Skeletal muscle satellite cell (primary cell): ENCODE measurements at regions not wholly inside any gene's neighbourhood (a gene's known extent, or its start where the extent isn't known, plus 50 kb on each side); places are given as distances from the start of the nearest gene placed in this dataset.

Experiments used
- H3K27me3 ChIP-seq: 2 replicates; pipeline ENCODE4 v1.7.0; 2013; ENCODE audit warnings: low read length; ENCODE audit not compliant: control insufficient read depth, insufficient read depth
- H3K36me3 ChIP-seq: 2 replicates; pipeline ENCODE4 v1.7.0; 2013; ENCODE audit warnings: mild to moderate bottlenecking, control low read depth, low read length; ENCODE audit not compliant: insufficient read depth
- H3K4me1 ChIP-seq: 2 replicates; pipeline ENCODE4 v1.7.0; 2013; ENCODE audit warnings: low read length; ENCODE audit not compliant: control insufficient read depth, insufficient read depth
- H3K4me2 ChIP-seq: 2 replicates; pipeline ENCODE4 v1.7.0; 2013; ENCODE audit warnings: mild to moderate bottlenecking, low read length
- H3K4me3 ChIP-seq: 2 replicates; pipeline ENCODE4 v1.7.0; 2013; ENCODE audit warnings: low read length
- H3K9ac ChIP-seq: 2 replicates; pipeline ENCODE4 v1.7.0; 2013; ENCODE audit warnings: mild to moderate bottlenecking, low read depth, low read length, moderate library complexity
- H3K9me3 ChIP-seq: replicated peaks from 2 replicates; pipeline ENCODE4 v1.7.0; 2013; ENCODE audit warnings: mild to moderate bottlenecking, control low read depth, low read length

GRCh38 chr2:181752301-181752700 lies 72.0 kb upstream of the NEUROD1 start:
- Histone ChIP-seq H3K4me2 (no peak overlapping the region), H3K36me3 (no peaks in the 10 kb centered on the region), H3K9me3 (no peaks in the 10 kb centered on the region), H3K4me3 (no peak overlapping the region), H3K4me1 (no peaks in the 10 kb centered on the region), H3K27me3 (no peaks in the 10 kb centered on the region), H3K9ac (no peak overlapping the region)

- Histone ChIP-seq H3K36me3 (no peaks in the 10 kb centered on the region), H3K4me3 (no peak overlapping the region), H3K4me1 (no peaks in the 10 kb centered on the region), H3K9ac (no peak overlapping the region), H3K27me3 (no peaks in the 10 kb centered on the region), H3K9me3 (no peaks in the 10 kb centered on the region), H3K4me2 (no peak overlapping the region)
Observed at GRCh38 chr2:181753686-181754085, 73.4 kb upstream of the NEUROD1 start.

- no peaks in the 10 kb centered on the region for H3K4me1 ChIP-seq
- H3K4me2 ChIP-seq: no peak overlapping the region
- no peak overlapping the region for H3K9ac ChIP-seq
- H3K27me3 ChIP-seq: no peaks in the 10 kb centered on the region
- H3K9me3 ChIP-seq: no peaks in the 10 kb centered on the region
- no peak overlapping the region for H3K4me3 ChIP-seq
- H3K36me3 ChIP-seq: no peaks in the 10 kb centered on the region
Observed at GRCh38 chr2:181754105-181754504, 73.8 kb upstream of the NEUROD1 start.

GRCh38 chr2:181755181-181755580 lies 74.9 kb upstream of the NEUROD1 start:
- no peak overlapping the region for H3K4me3 ChIP-seq
- H3K27me3 ChIP-seq: no peaks in the 10 kb centered on the region
- H3K9me3 ChIP-seq: no peaks in the 10 kb centered on the region
- no peaks in the 10 kb centered on the region for H3K36me3 ChIP-seq
- H3K4me1 ChIP-seq: no peaks in the 10 kb centered on the region
- H3K4me2 ChIP-seq: no peak overlapping the region
- H3K9ac ChIP-seq: no peak overlapping the region

GRCh38 chr2:181760521-181760920 lies 80.2 kb upstream of the NEUROD1 start:
- H3K9ac ChIP-seq: no peak overlapping the region
- no peaks in the 10 kb centered on the region for H3K4me1 ChIP-seq
- no peaks in the 10 kb centered on the region for H3K36me3 ChIP-seq
- H3K27me3 ChIP-seq: no peaks in the 10 kb centered on the region
- H3K9me3 ChIP-seq: no peaks in the 10 kb centered on the region
- H3K4me3 ChIP-seq: no peak overlapping the region
- no peak overlapping the region for H3K4me2 ChIP-seq

GRCh38 chr2:181761175-181761574 lies 80.9 kb upstream of the NEUROD1 start:
- no peaks in the 10 kb centered on the region for H3K27me3 ChIP-seq

DNA sequence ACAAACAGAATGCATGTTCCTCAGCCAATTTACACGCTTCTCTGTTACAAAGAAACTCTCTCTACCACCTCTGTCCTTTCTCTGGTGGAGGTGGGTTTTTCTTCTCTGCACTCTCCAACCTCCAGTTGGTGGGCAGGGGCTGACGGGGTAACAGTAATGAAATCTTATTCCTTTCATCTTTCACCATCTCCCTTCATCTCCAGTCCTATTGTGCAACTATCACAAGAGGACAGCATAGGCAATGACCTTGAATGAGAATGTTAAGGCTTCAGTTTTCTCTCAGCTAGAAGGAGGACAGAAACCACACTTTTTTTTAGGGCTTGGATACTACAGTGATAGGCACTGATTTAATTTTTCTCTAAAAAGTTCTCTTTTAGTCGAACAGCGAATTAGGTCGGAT lies 81.7 kb upstream of the NEUROD1 start:
- Histone ChIP-seq H3K27me3 (no peaks in the 10 kb centered on the region), H3K4me2 (no peak overlapping the region), H3K9me3 (no peaks in the 10 kb centered on the region), H3K4me1 (no peaks in the 10 kb centered on the region), H3K36me3 (no peaks in the 10 kb centered on the region), H3K4me3 (no peak overlapping the region), H3K9ac (no peak overlapping the region)

More at GRCh38 chr2:181761175-181761574, 80.9 kb upstream of the NEUROD1 start:
- Histone ChIP-seq H3K4me2 (no peak overlapping the region), H3K9ac (no peak overlapping the region), H3K36me3 (no peaks in the 10 kb centered on the region), H3K9me3 (no peaks in the 10 kb centered on the region), H3K4me1 (no peaks in the 10 kb centered on the region), H3K4me3 (no peak overlapping the region)

GRCh38 chr2:181762848-181763247 lies 82.5 kb upstream of the NEUROD1 start:
- Histone ChIP-seq H3K9me3 (no peaks in the 10 kb centered on the region), H3K27me3 (no peaks in the 10 kb centered on the region), H3K4me1 (no peaks in the 10 kb centered on the region), H3K9ac (no peak overlapping the region), H3K4me3 (no peak overlapping the region), H3K4me2 (no peak overlapping the region), H3K36me3 (no peaks in the 10 kb centered on the region)

- Histone ChIP-seq H3K36me3 (no peaks in the 10 kb centered on the region), H3K4me3 (no peak overlapping the region), H3K4me1 (no peaks in the 10 kb centered on the region), H3K4me2 (no peak overlapping the region), H3K9me3 (no peaks in the 10 kb centered on the region), H3K27me3 (no peaks in the 10 kb centered on the region), H3K9ac (no peak overlapping the region)
Observed at GRCh38 chr2:181763423-181763822, 83.1 kb upstream of the NEUROD1 start.

GRCh38 chr2:181764095-181764963 lies 84.0 kb upstream of the NEUROD1 start:
- H3K36me3 ChIP-seq: no peaks in the 10 kb centered on the region
- H3K4me2 ChIP-seq: no peak overlapping the region
- no peaks in the 10 kb centered on the region for H3K27me3 ChIP-seq
- H3K4me1 ChIP-seq: no peaks in the 10 kb centered on the region
- H3K9ac ChIP-seq: no peak overlapping the region
- H3K9me3 ChIP-seq: no peaks in the 10 kb centered on the region
- H3K4me3 ChIP-seq: no peak overlapping the region

DNA sequence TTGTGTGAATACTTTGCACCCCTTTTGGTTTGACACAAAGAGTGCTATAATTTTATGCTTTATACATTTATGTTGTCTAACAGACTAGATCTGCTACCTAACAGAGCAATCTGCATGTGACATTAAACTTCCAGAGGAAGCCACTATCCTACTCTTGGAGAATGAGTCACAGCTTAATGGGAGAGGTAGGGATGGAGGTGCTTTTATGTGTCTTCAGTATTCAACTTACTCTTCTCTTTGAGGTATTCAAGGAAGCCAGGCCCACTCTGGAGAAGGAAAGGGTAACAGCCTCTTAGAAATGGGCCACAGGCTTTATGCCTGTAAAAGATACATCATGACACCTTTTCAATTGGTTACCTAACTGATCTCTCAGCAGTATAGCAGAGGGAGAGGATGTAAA lies 85.8 kb upstream of the NEUROD1 start:
- Histone ChIP-seq H3K4me2 (no peak overlapping the region), H3K27me3 (no peaks in the 10 kb centered on the region), H3K9me3 (no peaks in the 10 kb centered on the region), H3K4me1 (no peaks in the 10 kb centered on the region), H3K9ac (no peak overlapping the region), H3K36me3 (no peaks in the 10 kb centered on the region), H3K4me3 (no peak overlapping the region)

DNA sequence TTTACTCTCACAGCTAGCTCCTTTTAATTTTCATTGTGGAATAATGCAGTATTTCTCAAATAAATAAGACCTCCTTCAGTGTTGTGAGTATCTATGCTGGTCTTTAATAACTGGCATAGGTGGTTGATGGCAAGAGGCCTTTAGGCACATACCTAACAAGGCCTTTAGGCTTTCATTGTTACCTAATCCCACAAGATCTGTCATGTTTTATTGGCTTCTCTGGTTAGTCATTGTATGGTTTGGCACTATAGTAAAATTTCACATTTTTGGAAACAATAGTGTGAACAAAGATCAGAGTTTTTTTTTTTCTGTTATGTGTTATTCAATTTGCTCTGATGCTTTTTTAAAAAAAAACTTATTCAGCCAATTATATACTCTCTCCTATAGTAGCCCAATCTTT lies 89.8 kb upstream of the NEUROD1 start:
- H3K9ac ChIP-seq: no peak overlapping the region
- no peak overlapping the region for H3K4me3 ChIP-seq
- no peak overlapping the region for H3K4me2 ChIP-seq
- H3K27me3 ChIP-seq: no peaks in the 10 kb centered on the region
- peaks cover 9% of the 10 kb centered on the region for H3K4me1 ChIP-seq
- H3K36me3 ChIP-seq: no peaks in the 10 kb centered on the region
- H3K9me3 ChIP-seq: no peaks in the 10 kb centered on the region
